ENCODE measurements at regions not wholly inside any gene's neighbourhood (a gene's known extent, or its start where the extent isn't known, plus 50 kb on each side); places are given as distances from the start of the nearest gene placed in this dataset.

DNA sequence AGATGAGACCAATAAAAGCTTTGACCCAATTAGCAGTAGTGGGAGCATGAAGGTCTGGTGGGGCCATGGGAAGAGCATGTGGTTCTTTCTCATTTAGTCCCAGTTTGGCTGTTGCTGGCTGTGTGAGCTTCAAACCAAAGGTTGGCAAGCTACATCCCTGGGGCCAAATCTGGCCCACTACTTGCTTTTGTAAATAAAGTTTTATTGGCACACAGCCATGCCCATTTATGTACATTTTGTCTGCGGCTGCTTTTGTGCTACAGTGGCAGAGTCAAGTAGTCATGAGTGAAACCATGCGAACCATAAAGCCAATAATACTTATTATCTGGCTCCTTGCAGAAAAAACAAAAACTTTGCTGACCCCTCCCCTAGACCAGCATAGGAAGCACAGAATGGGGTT lies 196.9 kb downstream of the PRDM2 start:
- TF ChIP-seq POLR2A (IDR thresholded peaks at IDR 0.05; ENCODE audit: low read depth, low read length): no peak
- TF ChIP-seq EZH2 (IDR thresholded peaks at IDR 0.05; ENCODE audit: borderline replicate concordance, low read depth, low read length, severe bottlenecking): no peak
- TF ChIP-seq POLR2AphosphoS5 (IDR thresholded peaks at IDR 0.05; ENCODE audit: insufficient read depth, low read depth, low read length): no peak
- TF ChIP-seq, protein P1, sequence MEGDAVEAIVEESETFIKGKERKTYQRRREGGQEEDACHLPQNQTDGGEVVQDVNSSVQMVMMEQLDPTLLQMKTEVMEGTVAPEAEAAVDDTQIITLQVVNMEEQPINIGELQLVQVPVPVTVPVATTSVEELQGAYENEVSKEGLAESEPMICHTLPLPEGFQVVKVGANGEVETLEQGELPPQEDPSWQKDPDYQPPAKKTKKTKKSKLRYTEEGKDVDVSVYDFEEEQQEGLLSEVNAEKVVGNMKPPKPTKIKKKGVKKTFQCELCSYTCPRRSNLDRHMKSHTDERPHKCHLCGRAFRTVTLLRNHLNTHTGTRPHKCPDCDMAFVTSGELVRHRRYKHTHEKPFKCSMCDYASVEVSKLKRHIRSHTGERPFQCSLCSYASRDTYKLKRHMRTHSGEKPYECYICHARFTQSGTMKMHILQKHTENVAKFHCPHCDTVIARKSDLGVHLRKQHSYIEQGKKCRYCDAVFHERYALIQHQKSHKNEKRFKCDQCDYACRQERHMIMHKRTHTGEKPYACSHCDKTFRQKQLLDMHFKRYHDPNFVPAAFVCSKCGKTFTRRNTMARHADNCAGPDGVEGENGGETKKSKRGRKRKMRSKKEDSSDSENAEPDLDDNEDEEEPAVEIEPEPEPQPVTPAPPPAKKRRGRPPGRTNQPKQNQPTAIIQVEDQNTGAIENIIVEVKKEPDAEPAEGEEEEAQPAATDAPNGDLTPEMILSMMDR (IDR thresholded peaks at IDR 0.05; ENCODE audit: extremely low read depth in 1 of 2, insufficient read depth in 1 of 2, low read depth in 1 of 2, low read length in 2 of 2): no peak
